Breast epithelium (tissue), 4 donors: ENCODE measurements at regions not wholly inside any gene's neighbourhood (a gene's known extent, or its start where the extent isn't known, plus 50 kb on each side); places are given as distances from the start of the nearest gene placed in this dataset.

ENCODE experiments used
- DNase-seq, 2 donors: peaks; one replicate each; pipeline ENCODE4 v3.0.0-alpha.2; 2019; ENCODE audit warnings: low spot score in 2 of 2
- H3K27ac ChIP-seq, 2 donors: fragments of 200-600 bp; sonication (generic) in 1 of 2; one replicate each; pipeline ENCODE4 v1.5.1; 2016 to 2019; ENCODE audit warnings: mild to moderate bottlenecking in 1 of 2
- H3K27me3 ChIP-seq, 2 donors: fragments of 200-600 bp; sonication (generic) in 1 of 2; one replicate each; pipeline versions ENCODE4 v1.5.1 to v1.6.0; 2017 to 2019; ENCODE audit warnings: control low read depth in 1 of 2, mild to moderate bottlenecking in 1 of 2
- H3K36me3 ChIP-seq: fragments of 200-600 bp; one replicate; pipeline ENCODE4 v1.5.1; 2019
- H3K4me1 ChIP-seq, 2 donors: fragments of 200-600 bp; sonication (generic); one replicate each; pipeline ENCODE4 v1.5.1; 2016 to 2019; ENCODE audit warnings: control low read depth in 1 of 2
- H3K4me3 ChIP-seq, 3 donors: fragments of 200-600 bp; sonication (generic); 1 replicate in 2 of 3; 2 replicates in 1 of 3; pipeline ENCODE4 v1.5.1; 2016 to 2019; ENCODE audit warnings: mild to moderate bottlenecking in 3 of 3, moderate library complexity in 2 of 3
- H3K9me3 ChIP-seq, 2 donors: fragments of 200-600 bp; sonication (generic) in 1 of 2; one replicate each; pipeline ENCODE4 v1.5.1; 2016 to 2019; ENCODE audit warnings: control low read depth in 1 of 2
- POLR2A ChIP-seq: fragments of 450-650 bp; IDR thresholded peaks from one replicate; pipeline ENCODE4 v1.6.1; 2016; ENCODE audit warnings: antibody characterized with exemption, mild to moderate bottlenecking, moderate library complexity
- POLR2AphosphoS5 ChIP-seq, 3 donors: sonication (generic); formaldehyde crosslinking; IDR thresholded peaks; one replicate each; pipeline ENCODE4 v1.6.1; 2017; ENCODE audit warnings: antibody characterized with exemption in 3 of 3
- intact Hi-C: fragments of 100-400 bp; cut with DNase I; formaldehyde crosslinking; loops from one replicate; pipeline ENCODE4 v1.15.1; 2023; ENCODE audit warnings: low total_unique reads
- TF ChIP-seq, protein P1 (sequence below), 3 donors: fragments of 450-650 bp; IDR thresholded peaks; one replicate each; pipeline ENCODE4 v1.5.1; 2016 to 2017; ENCODE audit warnings: antibody characterized with exemption in 3 of 3, mild to moderate bottlenecking in 3 of 3, moderate library complexity in 3 of 3

DNA sequence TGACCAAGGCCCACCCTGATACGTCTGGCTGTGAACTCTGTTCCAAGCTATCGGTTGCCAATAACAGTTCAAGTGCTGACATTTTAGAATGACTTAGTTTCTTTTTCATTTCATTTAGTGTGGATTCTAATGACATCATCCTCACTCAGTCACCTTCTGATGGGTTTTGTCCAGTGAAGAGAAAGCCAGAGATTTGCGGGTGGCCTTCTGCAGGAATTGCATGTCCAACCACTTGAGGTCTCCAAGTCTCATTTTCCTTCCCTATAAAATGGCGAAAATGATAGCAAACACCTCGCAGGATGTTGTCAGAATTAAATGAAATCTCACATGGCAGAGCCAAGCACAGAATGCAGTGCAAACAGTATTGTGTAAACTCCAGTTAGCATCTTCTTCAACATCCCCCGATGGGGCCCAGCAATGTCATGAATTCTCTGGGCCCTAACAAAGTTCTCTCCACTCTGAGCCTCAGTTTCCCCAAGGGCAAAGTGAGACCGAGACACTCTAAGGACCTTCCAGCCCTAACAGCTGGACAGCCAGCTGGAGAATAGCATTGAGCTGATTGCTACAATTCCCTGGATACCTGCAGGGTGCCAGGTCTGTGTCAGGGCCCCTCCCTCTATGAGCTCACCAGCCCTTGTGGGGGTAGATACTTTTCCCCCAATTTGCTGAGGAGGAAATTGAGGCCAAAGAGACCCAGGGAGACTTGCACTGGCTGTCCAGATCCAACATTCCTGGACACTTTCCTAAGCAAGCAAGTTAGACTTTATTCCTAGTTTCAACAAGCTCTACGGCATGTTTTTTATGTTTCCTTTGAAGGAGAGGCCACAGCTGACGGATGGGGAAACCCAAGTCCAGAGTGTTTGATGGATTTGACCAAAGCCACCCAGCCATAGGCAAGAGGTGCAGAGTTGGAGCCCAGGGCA, 286.7 kb downstream of the MN1 start:
- intact Hi-C loops: loop anchor here (5.0 kb wide), 1 partner anchor 1293 kb away; no protein-coding TSS in a partner anchor
- Histone ChIP-seq H3K4me1 (peaks cover 0 to 6% of the 10 kb centered on the region in 2 donors), H3K27me3 (no peaks in the 10 kb centered on the region), H3K36me3 (no peaks in the 10 kb centered on the region), H3K4me3 (no peak overlapping the region), H3K9me3 (no peaks in the 10 kb centered on the region), H3K27ac (peak overlapping the region in 1 of 2 donors; percentile 28)
- TF ChIP-seq POLR2AphosphoS5 (IDR thresholded peaks at IDR 0.05) (no peak), POLR2A (no peak)
- TF ChIP-seq, protein P1, sequence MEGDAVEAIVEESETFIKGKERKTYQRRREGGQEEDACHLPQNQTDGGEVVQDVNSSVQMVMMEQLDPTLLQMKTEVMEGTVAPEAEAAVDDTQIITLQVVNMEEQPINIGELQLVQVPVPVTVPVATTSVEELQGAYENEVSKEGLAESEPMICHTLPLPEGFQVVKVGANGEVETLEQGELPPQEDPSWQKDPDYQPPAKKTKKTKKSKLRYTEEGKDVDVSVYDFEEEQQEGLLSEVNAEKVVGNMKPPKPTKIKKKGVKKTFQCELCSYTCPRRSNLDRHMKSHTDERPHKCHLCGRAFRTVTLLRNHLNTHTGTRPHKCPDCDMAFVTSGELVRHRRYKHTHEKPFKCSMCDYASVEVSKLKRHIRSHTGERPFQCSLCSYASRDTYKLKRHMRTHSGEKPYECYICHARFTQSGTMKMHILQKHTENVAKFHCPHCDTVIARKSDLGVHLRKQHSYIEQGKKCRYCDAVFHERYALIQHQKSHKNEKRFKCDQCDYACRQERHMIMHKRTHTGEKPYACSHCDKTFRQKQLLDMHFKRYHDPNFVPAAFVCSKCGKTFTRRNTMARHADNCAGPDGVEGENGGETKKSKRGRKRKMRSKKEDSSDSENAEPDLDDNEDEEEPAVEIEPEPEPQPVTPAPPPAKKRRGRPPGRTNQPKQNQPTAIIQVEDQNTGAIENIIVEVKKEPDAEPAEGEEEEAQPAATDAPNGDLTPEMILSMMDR (IDR thresholded peaks at IDR 0.05): no peak
- DNase-seq: no peak

DNA sequence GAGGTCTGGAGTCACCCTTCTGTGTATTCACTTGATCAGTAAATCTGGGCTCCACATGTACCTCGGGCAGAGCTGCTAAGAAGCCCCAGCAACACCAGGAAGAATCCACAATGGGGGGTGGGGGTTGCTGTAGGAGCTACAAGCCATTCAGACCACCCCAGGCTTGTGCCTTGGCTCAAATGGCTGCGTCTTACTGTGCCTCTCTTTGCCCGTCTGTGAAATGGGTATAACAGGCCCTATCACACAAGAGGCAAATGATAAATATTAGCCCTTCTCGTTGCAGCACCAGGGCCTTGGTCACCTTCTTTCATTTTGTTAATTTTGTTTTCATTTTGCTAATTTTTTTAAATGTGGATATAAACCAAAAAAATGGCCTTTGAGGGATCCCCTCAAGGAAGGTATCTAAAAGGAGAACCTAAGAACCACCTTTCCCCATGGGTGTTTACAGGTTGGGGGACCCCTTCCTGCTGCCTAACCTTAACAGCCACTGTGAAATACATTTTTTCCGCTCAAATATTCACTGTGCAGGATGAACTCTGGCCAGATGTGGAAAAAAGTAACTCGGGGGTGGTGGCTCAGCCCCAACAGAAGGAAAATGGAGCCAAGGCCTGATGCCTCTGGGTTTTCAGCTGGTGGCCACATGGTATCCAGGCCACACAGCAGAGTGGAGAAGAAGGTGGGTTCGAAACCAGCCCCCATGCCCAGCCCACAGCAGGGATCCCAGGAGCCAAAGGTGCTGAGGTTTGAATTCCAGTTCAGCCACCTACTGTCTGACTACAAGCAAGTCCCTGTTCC, 284.0 kb downstream of the MN1 start:
- Histone ChIP-seq H3K9me3 (no peaks in the 10 kb centered on the region), H3K4me3 (no peak overlapping the region), H3K36me3 (no peaks in the 10 kb centered on the region), H3K4me1 (peaks cover 0 to 1% of the 10 kb centered on the region in 2 donors), H3K27me3 (no peaks in the 10 kb centered on the region), H3K27ac (peak overlapping the region in 1 of 2 donors; percentile 7)
- intact Hi-C loops: loop anchor here (2.0 to 5.0 kb wide), 2 partner anchors 55 to 1295 kb away; no protein-coding TSS in a partner anchor
- no peak for DNase-seq
- TF ChIP-seq POLR2A (no peak), POLR2AphosphoS5 (IDR thresholded peaks at IDR 0.05) (no peak)
- TF ChIP-seq, protein P1 (IDR thresholded peaks at IDR 0.05): no peak

DNA sequence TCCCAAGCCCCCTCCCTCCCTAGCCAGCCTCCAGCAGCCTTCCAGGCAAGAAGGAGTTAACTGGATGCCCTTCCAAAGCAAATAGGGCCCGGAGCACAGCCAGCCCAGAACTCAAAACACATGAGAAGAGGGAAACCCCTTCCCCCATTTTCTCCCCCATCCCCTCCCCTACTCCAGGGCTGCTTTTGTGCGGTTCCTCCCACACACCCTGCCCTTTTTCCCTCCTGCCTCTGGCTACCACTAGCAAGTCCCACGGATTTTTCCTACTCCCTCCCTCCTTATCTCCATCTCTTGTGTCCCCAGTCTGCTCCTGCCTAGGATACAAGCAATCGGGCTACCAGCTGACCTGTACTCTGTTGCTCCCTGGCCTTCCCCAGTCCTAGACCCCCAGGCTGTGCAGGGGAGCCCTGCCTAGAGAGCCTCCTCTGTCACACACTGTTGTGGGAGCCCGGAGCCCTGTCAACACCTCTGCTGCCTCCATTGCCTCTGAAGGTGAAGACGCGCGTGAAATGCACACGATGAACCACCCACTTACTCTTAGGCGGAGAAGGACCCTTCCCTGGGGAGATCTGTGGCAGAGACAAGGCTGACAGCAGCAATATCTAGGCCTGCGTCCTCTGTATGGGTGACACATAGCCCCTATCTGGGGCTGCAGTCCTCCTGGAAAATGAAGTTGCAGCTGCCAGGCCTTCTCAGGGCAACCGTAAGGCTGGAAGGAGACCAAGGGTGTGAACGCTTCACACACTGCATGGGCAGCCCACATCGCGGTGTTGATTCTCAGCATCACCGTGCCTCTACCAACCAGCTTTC, 282.8 kb downstream of the MN1 start:
- Histone ChIP-seq H3K4me3 (no peak overlapping the region), H3K36me3 (no peaks in the 10 kb centered on the region)

DNA sequence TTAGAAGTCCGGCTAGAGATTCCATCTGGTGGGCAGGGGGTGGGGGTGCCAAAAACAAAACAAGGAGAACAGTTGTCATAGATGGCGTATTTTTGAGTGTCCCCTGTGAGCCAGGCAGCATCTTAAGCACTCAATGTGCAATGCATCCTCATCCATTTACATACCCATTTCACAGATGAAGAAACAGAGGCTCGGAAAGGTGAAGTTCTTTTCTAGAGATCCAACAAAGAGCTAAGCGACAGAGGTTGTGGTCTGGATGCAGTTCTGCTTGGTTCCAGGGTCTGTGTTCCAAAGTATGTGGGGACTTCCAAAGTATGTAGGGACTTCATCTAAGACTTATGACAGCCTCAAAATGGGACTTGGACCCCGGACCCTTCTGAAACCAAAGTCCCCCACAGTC, 277.8 kb downstream of the MN1 start:
- TF ChIP-seq POLR2A (no peak), POLR2AphosphoS5 (IDR thresholded peaks at IDR 0.05) (no peak)
- TF ChIP-seq, protein P1 (IDR thresholded peaks at IDR 0.05): no peak
- Histone ChIP-seq H3K27me3 (peaks cover 0 to 3% of the 10 kb centered on the region in 2 donors), H3K9me3 (no peaks in the 10 kb centered on the region), H3K4me1 (no peaks in the 10 kb centered on the region), H3K4me3 (no peak overlapping the region), H3K27ac (no peak overlapping the region), H3K36me3 (no peaks in the 10 kb centered on the region)
- DNase-seq: no peak
- intact Hi-C loops: no loop called here

More for the DNA sequence above, 282.8 kb downstream of the MN1 start:
- no peaks in the 10 kb centered on the region for H3K27me3 ChIP-seq
- H3K27ac ChIP-seq: no peak overlapping the region
- no peak for TF ChIP-seq POLR2A
- no peak for TF ChIP-seq POLR2AphosphoS5 (IDR thresholded peaks at IDR 0.05)
- TF ChIP-seq, protein P1 (IDR thresholded peaks at IDR 0.05): no peak
- no peaks in the 10 kb centered on the region for H3K4me1 ChIP-seq
- no peak for DNase-seq
- no peaks in the 10 kb centered on the region for H3K9me3 ChIP-seq
- intact Hi-C loops: loop anchor here (5.0 kb wide), 1 partner anchor 1296 kb away; no protein-coding TSS in a partner anchor
